ENCODE measurements at regions not wholly inside any gene's neighbourhood (a gene's known extent, or its start where the extent isn't known, plus 50 kb on each side); places are given as distances from the start of the nearest gene placed in this dataset.
A peak's percentile ranks its signal among the peaks of the same experiment; 100 is the strongest.

- no peaks in the 10 kb centered on the region for H3K4me1 Mint-ChIP-seq
- ATAC-seq (no peak), DNase-seq (no peak)
- no peaks in the 10 kb centered on the region for H3K4me1 ChIP-seq (ENCODE audit: control insufficient read depth, insufficient read depth, low read length)
- WGBS (ENCODE audit: insufficient coverage), result 83% methylated on average over 6 of the region's 6 CpGs
- H3K4me3 Mint-ChIP-seq, result no peak overlapping the region
- H3K9me3 Mint-ChIP-seq, result no peaks in the 10 kb centered on the region
- intact Hi-C loops (cut with micrococcal nuclease), result no loop called here
- H3K9me3 ChIP-seq (ENCODE audit: control insufficient read depth, insufficient read depth, low read length), result no peaks in the 10 kb centered on the region
- H3K27me3 ChIP-seq (ENCODE audit: control insufficient read depth, insufficient read depth, low read length), result no peaks in the 10 kb centered on the region
- H3K27ac Mint-ChIP-seq, result no peak overlapping the region
- H3K4me3 ChIP-seq (ENCODE audit: low read length), result no peak overlapping the region
- H3K27me3 Mint-ChIP-seq (ENCODE audit: low read depth in 2 of 2), result peaks cover 0 to 5% of the 10 kb centered on the region in 2 donors
- no peak overlapping the region for H3K27ac ChIP-seq (ENCODE audit: low read length)
- no peak for TF ChIP-seq CTCF (IDR thresholded peaks at IDR 0.05)
- no peaks in the 10 kb centered on the region for H3K36me3 ChIP-seq (ENCODE audit: control insufficient read depth, insufficient read depth, low read length)
- no peaks in the 10 kb centered on the region for H3K36me3 Mint-ChIP-seq
Observed at GRCh38 chr11:69967484-69967883, 110.6 kb upstream of the ANO1 start.

GRCh38 chr11:69968396-69969347 is 109.4 kb upstream of the ANO1 start:
- Histone ChIP-seq H3K4me3 (ENCODE audit: low read length) (no peak overlapping the region), H3K27ac (ENCODE audit: low read length) (no peak overlapping the region), H3K27me3 (ENCODE audit: control insufficient read depth, insufficient read depth, low read length) (no peaks in the 10 kb centered on the region), H3K4me1 (ENCODE audit: control insufficient read depth, insufficient read depth, low read length) (no peaks in the 10 kb centered on the region), H3K36me3 (ENCODE audit: control insufficient read depth, insufficient read depth, low read length) (no peaks in the 10 kb centered on the region), H3K9me3 (ENCODE audit: control insufficient read depth, insufficient read depth, low read length) (no peaks in the 10 kb centered on the region)
- Mint-ChIP-seq H3K9me3 (no peaks in the 10 kb centered on the region), H3K4me3 (no peak overlapping the region), H3K27ac (no peak overlapping the region), H3K4me1 (no peaks in the 10 kb centered on the region), H3K36me3 (no peaks in the 10 kb centered on the region), H3K27me3 (ENCODE audit: low read depth in 2 of 2) (peaks cover 5 to 6% of the 10 kb centered on the region in 2 donors)
- DNase-seq, result no peak
- no peak for TF ChIP-seq CTCF (IDR thresholded peaks at IDR 0.05)
- no peak for ATAC-seq
- intact Hi-C loops (cut with micrococcal nuclease), result no loop called here
- 87% methylated on average over 24 of the region's 24 CpGs for WGBS (ENCODE audit: insufficient coverage)

DNA sequence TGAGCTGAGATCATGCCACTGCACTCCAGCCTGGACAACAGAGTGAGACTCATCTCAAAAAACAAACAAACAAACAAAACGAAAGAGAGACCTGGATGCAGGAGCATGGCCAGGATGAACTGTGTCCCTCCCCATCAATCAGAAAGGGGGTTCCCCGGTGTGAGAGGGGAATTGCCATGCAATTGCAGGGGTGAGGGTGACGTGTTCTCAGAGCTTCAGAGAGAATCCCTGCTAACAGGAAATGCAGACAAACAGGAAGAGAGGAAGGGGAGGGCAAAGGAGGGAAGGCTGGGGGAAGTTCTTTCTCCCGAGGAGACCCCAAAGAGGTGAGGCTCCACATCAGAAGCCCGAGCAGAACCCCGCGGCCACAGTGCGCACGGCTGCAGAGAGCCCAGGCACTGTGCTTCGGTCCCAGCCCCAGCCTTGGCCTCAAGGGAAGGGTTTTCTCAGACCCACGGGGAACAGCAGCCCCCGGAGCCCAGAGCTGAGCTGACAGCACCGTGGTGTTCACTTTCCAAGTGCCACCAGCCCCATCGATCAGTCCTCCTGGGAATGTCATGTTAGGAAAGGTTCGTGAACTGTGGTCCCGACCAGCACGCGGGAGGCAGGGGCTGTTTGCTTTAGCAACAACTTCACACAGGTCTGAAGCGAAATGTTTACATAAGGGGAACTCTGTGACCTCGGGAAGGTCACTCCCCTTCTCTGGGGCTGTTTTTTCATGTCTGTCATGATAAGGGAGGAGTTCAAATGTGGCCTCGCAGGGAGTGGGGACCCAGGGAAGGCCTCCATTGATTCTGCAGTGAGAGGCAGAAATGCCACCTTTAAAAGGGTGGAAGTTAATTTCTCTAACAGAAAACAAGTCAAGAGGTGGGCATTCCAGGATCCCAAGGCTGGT is 108.0 kb upstream of the ANO1 start:
- peaks cover 5 to 6% of the 10 kb centered on the region in 2 donors for H3K27me3 Mint-ChIP-seq (ENCODE audit: low read depth in 2 of 2)
- no peak overlapping the region for H3K4me3 Mint-ChIP-seq
- peak in 1 of 2 donors; percentile 45 for DNase-seq
- Histone ChIP-seq H3K27ac (ENCODE audit: low read length) (no peak overlapping the region), H3K27me3 (ENCODE audit: control insufficient read depth, insufficient read depth, low read length) (no peaks in the 10 kb centered on the region), H3K9me3 (ENCODE audit: control insufficient read depth, insufficient read depth, low read length) (no peaks in the 10 kb centered on the region), H3K4me3 (ENCODE audit: low read length) (no peak overlapping the region), H3K36me3 (ENCODE audit: control insufficient read depth, insufficient read depth, low read length) (no peaks in the 10 kb centered on the region), H3K4me1 (ENCODE audit: control insufficient read depth, insufficient read depth, low read length) (no peaks in the 10 kb centered on the region)
- H3K9me3 Mint-ChIP-seq, result no peaks in the 10 kb centered on the region
- H3K27ac Mint-ChIP-seq, result no peak overlapping the region
- intact Hi-C loops (cut with micrococcal nuclease), result no loop called here
- WGBS (ENCODE audit: insufficient coverage), result 31% methylated on average over 21 of the region's 21 CpGs
- no peak for ATAC-seq
- H3K4me1 Mint-ChIP-seq, result no peaks in the 10 kb centered on the region
- H3K36me3 Mint-ChIP-seq, result no peaks in the 10 kb centered on the region
- TF ChIP-seq CTCF (IDR thresholded peaks at IDR 0.05), result no peak

Measured in natural killer cell (primary cell).